A549 (cell line): ENCODE measurements at regions not wholly inside any gene's neighbourhood (a gene's known extent, or its start where the extent isn't known, plus 50 kb on each side); places are given as distances from the start of the nearest gene placed in this dataset.

Experiments used
- ATAC-seq, 2 experiments: fragments of 200-7000 bp in 1 of 2; fragments of >200 bp in 1 of 2; cut with Nextera tagmentation in 1 of 2; cut with Tn5 transposase in 1 of 2; 3 replicates each; pipeline versions ENCODE4 v1.8.0 to v1.9.1; 2018 to 2020; ENCODE audit warnings: mild to moderate bottlenecking in 1 of 2, moderate library complexity in 1 of 2
- CTCF ChIA-PET: fragments of 300-600 bp; sonication (Branson Sonifier 250); formaldehyde crosslinking; extraction: SDS; loops from one replicate; lab custom pipeline; 2021; ENCODE audit warnings: antibody characterized with exemption, inconsistent platforms; lab: Yijun Ruan, JAX
- POLR2A ChIA-PET: fragments of 350-600 bp; formaldehyde crosslinking; extraction: SDS; loops from one replicate; lab custom pipeline; 2021; ENCODE audit warnings: antibody characterized with exemption, inconsistent platforms; lab: Yijun Ruan, JAX
- DNase-seq, 2 experiments: peaks; one replicate each; pipeline versions ENCODE4 v3.0.0 to v3.0.0-alpha.2; 2011 to 2016; ENCODE audit warnings: low read depth in 1 of 2, low spot score in 1 of 2
- FAIRE-seq: peaks from 2 replicates; lab custom pipeline; 2011; peaks lifted over from hg19 to GRCh38; lab: Jason Lieb, UNC
- H3K27ac ChIP-seq, 2 experiments: fragments of >200 bp; sonication (Bioruptor Twin); formaldehyde crosslinking; 3 replicates each; pipeline ENCODE4 v1.5.1; 2016 to 2017
- H3K4me1 ChIP-seq: fragments of >200 bp; sonication (Bioruptor Twin); formaldehyde crosslinking; 3 replicates; pipeline ENCODE4 v1.6.1; 2016
- H3K4me2 ChIP-seq: fragments of >200 bp; sonication (Bioruptor Twin); formaldehyde crosslinking; 3 replicates; pipeline ENCODE4 v1.6.1; 2016
- H3K4me3 ChIP-seq: fragments of >200 bp; sonication (Bioruptor Twin); formaldehyde crosslinking; 3 replicates; pipeline ENCODE4 v1.5.1; 2016
- H3K9me3 ChIP-seq: fragments of >200 bp; sonication (Bioruptor Twin); formaldehyde crosslinking; 3 replicates; pipeline ENCODE4 v1.6.1; 2016
- BCL3 ChIP-seq: fragments of >200 bp; sonication (Bioruptor Twin); formaldehyde crosslinking; IDR thresholded peaks from 3 replicates; pipeline ENCODE4 v1.6.1; 2016
- CHD4 ChIP-seq: fragments of 200-600 bp; sonication (generic); IDR thresholded peaks from 2 replicates; pipeline ENCODE4 v1.6.1; 2016; ENCODE audit warnings: antibody characterized with exemption, mild to moderate bottlenecking, borderline replicate concordance
- E2F6 ChIP-seq: IDR thresholded peaks from 2 replicates; pipeline ENCODE4 v1.6.1; 2012; ENCODE audit warnings: low read depth, borderline replicate concordance
- EHF ChIP-seq: fragments of 250-450 bp; sonication (Bioruptor Pico); IDR thresholded peaks from 2 replicates; pipeline ENCODE4 v1.5.0; 2020; ENCODE audit warnings: mild to moderate bottlenecking
- EHMT2 ChIP-seq: fragments of 200-600 bp; sonication (generic); IDR thresholded peaks from 2 replicates; pipeline ENCODE4 v1.6.1; 2016; ENCODE audit warnings: antibody characterized with exemption, low read depth, mild to moderate bottlenecking, moderate library complexity
- ESRRA ChIP-seq: fragments of 150-350 bp; IDR thresholded peaks from 2 replicates; pipeline ENCODE4 v1.6.1; 2014; ENCODE audit warnings: mild to moderate bottlenecking, low read length, borderline replicate concordance
- FOSL2 ChIP-seq, 2 experiments: fragments of 450-650 bp in 1 of 2; fragments of >200 bp in 1 of 2; sonication (Bioruptor Twin) in 1 of 2; formaldehyde crosslinking; IDR thresholded peaks; 2 replicates each; pipeline versions ENCODE4 v1.5.0 to v1.6.1; 2016 to 2020; ENCODE audit warnings: mild to moderate bottlenecking in 1 of 2, moderate library complexity in 1 of 2
- HOXA7 ChIP-seq: fragments of 250-450 bp; sonication (Bioruptor Pico); IDR thresholded peaks from 2 replicates; pipeline ENCODE4 v1.5.0; 2020; ENCODE audit warnings: mild to moderate bottlenecking, moderate library complexity
- KDM5A ChIP-seq: fragments of 200-600 bp; sonication (generic); IDR thresholded peaks from 2 replicates; pipeline ENCODE4 v1.6.1; 2016; ENCODE audit warnings: antibody characterized with exemption, mild to moderate bottlenecking
- MYC ChIP-seq: IDR thresholded peaks from 2 replicates; pipeline ENCODE4 v1.6.1; 2012; ENCODE audit warnings: mild to moderate bottlenecking, inconsistent platforms, low read length, improper control_type of control experiment, borderline replicate concordance
- NFE2L2 ChIP-seq: fragments of 150-350 bp; conservative IDR thresholded peaks from 2 replicates; pipeline ENCODE4 v1.6.1; 2014; ENCODE audit warnings: low read length
- NR3C1 ChIP-seq: fragments of >200 bp; sonication (Bioruptor Twin); formaldehyde crosslinking; IDR thresholded peaks from 3 replicates; pipeline ENCODE4 v1.6.1; 2017
- PBX3 ChIP-seq: IDR thresholded peaks from 2 replicates; pipeline ENCODE4 v1.6.1; 2012
- POLR2A ChIP-seq: IDR thresholded peaks from 2 replicates; pipeline ENCODE4 v1.6.1; 2012; ENCODE audit warnings: mild to moderate bottlenecking, low read length
- RNF2 ChIP-seq: fragments of 200-600 bp; sonication (generic); IDR thresholded peaks from 2 replicates; pipeline ENCODE4 v1.6.1; 2016; ENCODE audit warnings: low read depth, mild to moderate bottlenecking, antibody characterized with exemption, moderate library complexity, borderline replicate concordance
- SREBF2 ChIP-seq: fragments of 450-650 bp; IDR thresholded peaks from 2 replicates; pipeline ENCODE4 v1.6.1; 2014; ENCODE audit warnings: mild to moderate bottlenecking, moderate library complexity
- TFCP2L1 ChIP-seq: fragments of 250-450 bp; sonication (Bioruptor Pico); IDR thresholded peaks from 2 replicates; pipeline ENCODE4 v1.5.0; 2021; ENCODE audit warnings: mild to moderate bottlenecking
- ZNF302 ChIP-seq: fragments of 250-450 bp; sonication (Bioruptor Pico); IDR thresholded peaks from 2 replicates; pipeline ENCODE4 v1.9.0; 2021; ENCODE audit warnings: inconsistent platforms, mild to moderate bottlenecking, moderate library complexity
- WGBS: methylation state at CpG from one replicate; pipeline ENCODE4 v1.1.6; 2017; ENCODE audit errors: missing lambda C conversion rate; 5-methylcytosine and 5-hydroxymethylcytosine counted together
- TF ChIP-seq, protein P1 (sequence below): fragments of 150-350 bp; IDR thresholded peaks from 2 replicates; pipeline ENCODE4 v1.6.1; 2014; ENCODE audit warnings: low read depth, mild to moderate bottlenecking, low read length

GRCh38 chr2:122595065-122595464 lies 839.6 kb downstream of the TSN start:
- CTCF ChIA-PET, result no interaction called here
- 0% methylated on average over 2 of the region's 2 CpGs for WGBS

GRCh38 chr2:122596598-122596997 lies 841.1 kb downstream of the TSN start:
- TF ChIP-seq KDM5A, result no peak
- no peak for TF ChIP-seq BCL3
- TF ChIP-seq HOXA7 (CRISPR knock-in tag), result no peak
- no peak for TF ChIP-seq SREBF2
- no peak for TF ChIP-seq EHMT2
- no peak for TF ChIP-seq NR3C1
- DNase-seq, result no peak
- POLR2A ChIA-PET, result no interaction called here
- Histone ChIP-seq H3K4me2 (no peak overlapping the region), H3K4me3 (no peak overlapping the region), H3K9me3 (no peaks in the 10 kb centered on the region), H3K4me1 (no peaks in the 10 kb centered on the region), H3K27ac (no peak overlapping the region)
- 0% methylated on average over 3 of the region's 3 CpGs for WGBS
- FAIRE-seq, result no peak
- CTCF ChIA-PET, result no interaction called here
- ATAC-seq, result no peak

More at GRCh38 chr2:122595065-122595464, 839.6 kb downstream of the TSN start:
- POLR2A ChIA-PET, result no interaction called here
- no peaks in the 10 kb centered on the region for H3K4me1 ChIP-seq
- DNase-seq (no peak), ATAC-seq (no peak)
- H3K9me3 ChIP-seq, result no peaks in the 10 kb centered on the region
- no peak overlapping the region for H3K4me2 ChIP-seq
- no peak for TF ChIP-seq NFE2L2
- TF ChIP-seq MYC, result no peak
- no peak for TF ChIP-seq ESRRA
- no peak for TF ChIP-seq EHF
- TF ChIP-seq TFCP2L1 (CRISPR knock-in tag), result no peak
- TF ChIP-seq, all 56 proteins: peak for 0
- Histone ChIP-seq H3K27ac (no peak overlapping the region), H3K4me3 (no peak overlapping the region)
- FAIRE-seq, result no peak

DNA sequence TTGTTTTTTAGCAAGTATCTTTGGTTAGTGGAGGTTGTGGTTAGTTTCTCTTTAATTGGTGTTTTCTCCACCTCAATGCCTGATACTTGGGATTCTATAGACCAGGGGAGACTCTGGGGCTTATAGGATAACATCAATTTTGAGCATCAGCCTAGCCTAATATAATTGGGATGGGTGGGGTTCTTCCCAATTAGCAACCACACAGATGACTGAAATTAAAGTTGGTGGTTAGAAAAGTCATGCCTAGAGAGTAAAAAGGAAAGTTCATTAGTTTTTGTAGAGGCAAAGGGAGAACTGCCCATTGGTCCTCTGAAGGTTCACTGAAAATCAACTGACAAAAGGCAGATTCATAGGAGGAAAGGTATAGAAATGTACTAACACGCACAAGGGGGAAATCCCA lies 843.3 kb downstream of the TSN start:
- ATAC-seq (no peak), DNase-seq (no peak), FAIRE-seq (no peak)
- Histone ChIP-seq H3K4me3 (no peak overlapping the region), H3K27ac (no peak overlapping the region), H3K4me2 (no peak overlapping the region), H3K9me3 (no peaks in the 10 kb centered on the region), H3K4me1 (no peaks in the 10 kb centered on the region)
- POLR2A ChIA-PET, result no interaction called here
- CTCF ChIA-PET, result no interaction called here
- TF ChIP-seq POLR2A, result no peak
- TF ChIP-seq EHMT2, result no peak
- no peak for TF ChIP-seq RNF2
- TF ChIP-seq E2F6, result no peak
- TF ChIP-seq BCL3, result no peak
- no peak for TF ChIP-seq PBX3
- TF ChIP-seq CHD4, result no peak
- no peak for TF ChIP-seq ZNF302 (CRISPR knock-in tag)
- no peak for TF ChIP-seq FOSL2 (IDR thresholded peaks at IDR 0.05)
- no peak for TF ChIP-seq FOSL2 (CRISPR knock-in tag; IDR thresholded peaks at IDR 0.05)
- no peak for TF ChIP-seq EHF
- TF ChIP-seq, protein P1, sequence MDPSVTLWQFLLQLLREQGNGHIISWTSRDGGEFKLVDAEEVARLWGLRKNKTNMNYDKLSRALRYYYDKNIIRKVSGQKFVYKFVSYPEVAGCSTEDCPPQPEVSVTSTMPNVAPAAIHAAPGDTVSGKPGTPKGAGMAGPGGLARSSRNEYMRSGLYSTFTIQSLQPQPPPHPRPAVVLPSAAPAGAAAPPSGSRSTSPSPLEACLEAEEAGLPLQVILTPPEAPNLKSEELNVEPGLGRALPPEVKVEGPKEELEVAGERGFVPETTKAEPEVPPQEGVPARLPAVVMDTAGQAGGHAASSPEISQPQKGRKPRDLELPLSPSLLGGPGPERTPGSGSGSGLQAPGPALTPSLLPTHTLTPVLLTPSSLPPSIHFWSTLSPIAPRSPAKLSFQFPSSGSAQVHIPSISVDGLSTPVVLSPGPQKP, result no peak
- 0% methylated on average over 1 of the region's 1 CpG for WGBS
